Heart left ventricle (tissue), 16 donors: ENCODE measurements at regions not wholly inside any gene's neighbourhood (a gene's known extent, or its start where the extent isn't known, plus 50 kb on each side); places are given as distances from the start of the nearest gene placed in this dataset.
A peak's percentile ranks its signal among the peaks of the same experiment; 100 is the strongest.

ENCODE experiments used
- ATAC-seq, 4 donors: fragments of 200-7000 bp; cut with Tn5 transposase; one replicate each; pipeline ENCODE4 v1.9.1; 2020 to 2022; ENCODE audit warnings: moderate library complexity in 4 of 4, mild to moderate bottlenecking in 3 of 4, moderate number of reproducible peaks in 1 of 4
- DNase-seq, 5 donors: peaks; one replicate each; pipeline ENCODE4 v3.0.0-alpha.2; 2020
- H3K27ac ChIP-seq, 12 donors: fragments of 200-600 bp; sonication (generic) in 4 of 12; one replicate each; pipeline versions ENCODE4 v1.5.0 to v1.8.0; 2016 to 2022; ENCODE audit warnings: mild to moderate bottlenecking in 2 of 12
- H3K27me3 ChIP-seq, 9 donors: fragments of 200-600 bp; sonication (generic) in 2 of 9; one replicate each; pipeline versions ENCODE4 v1.5.1 to v1.8.0; 2016 to 2022; ENCODE audit warnings: mild to moderate bottlenecking in 3 of 9
- H3K36me3 ChIP-seq, 9 donors: fragments of 200-600 bp; sonication (generic) in 2 of 9; one replicate each; pipeline versions ENCODE4 v1.5.0 to v1.8.0; 2018 to 2022; ENCODE audit warnings: mild to moderate bottlenecking in 2 of 9
- H3K4me1 ChIP-seq, 12 donors: fragments of 200-600 bp; sonication (generic) in 4 of 12; one replicate each; pipeline versions ENCODE4 v1.5.0 to v1.8.0; 2016 to 2022; ENCODE audit warnings: mild to moderate bottlenecking in 3 of 12
- H3K4me3 ChIP-seq, 12 donors: fragments of 200-600 bp; sonication (generic) in 4 of 12; one replicate each; pipeline versions ENCODE4 v1.5.0 to v1.8.0; 2017 to 2022; ENCODE audit warnings: mild to moderate bottlenecking in 9 of 12, moderate library complexity in 4 of 12
- H3K9me3 ChIP-seq, 12 donors: fragments of 200-600 bp; sonication (generic) in 4 of 12; one replicate each; pipeline versions ENCODE4 v1.5.0 to v1.8.0; 2016 to 2022; ENCODE audit warnings: mild to moderate bottlenecking in 1 of 12
- POLR2A ChIP-seq, 2 donors: fragments of 450-650 bp; IDR thresholded peaks; one replicate each; pipeline ENCODE4 v1.6.1; 2017; ENCODE audit warnings: antibody characterized with exemption in 2 of 2, mild to moderate bottlenecking in 2 of 2, moderate library complexity in 2 of 2
- WGBS, 4 donors: extraction: QIAGEN DNeasy Blood & Tissue Kit in 2 of 4; methylation state at CpG; one replicate each; pipeline versions ENCODE4 v1.1.5 to v1.1.7; 2013 to 2018; 5-methylcytosine and 5-hydroxymethylcytosine counted together
- intact Hi-C, 10 donors: fragments of 100-400 bp; cut with DNase I; formaldehyde crosslinking; loops; one replicate each; pipeline versions ENCODE4 v1.11.1 to v1.14.2; 2022
- TF ChIP-seq, protein P1 (sequence below), 12 donors: fragments of 200-600 bp; sonication (generic) in 4 of 12; IDR thresholded peaks; one replicate each; pipeline versions ENCODE4 v1.5.0 to v1.8.0; 2018 to 2022; ENCODE audit warnings: antibody characterized with exemption in 12 of 12, mild to moderate bottlenecking in 5 of 12
- donor health status: ischemic (EF 13 %, LVEDD 7.1; RV severe dilation, severe dysfunction).
- donor health status: healthy with polysubstance abuse.
- donor health status: DM: no; HTN: yes; CAD: no.
- donor health status: DM: no; HTN: no; CAD: no.
- donor health status: ischemic (EF 25% LVEDD 6.9; RV normal size, moderate dysfunction).
- donor health status: ischemic (EF 25% LVEDD 5.7; RV mildly dilated, moderate dysfunction).
- donor health status: healthy.
- donor health status: DM: yes; HTN: yes; CAD: no.
- donor health status: ischemic (EF 35%, LVEDD 5.7; RV mildly dilated, moderate dysfunction).
- donor health status: nonischemic (EF 11% LVEDD 7.7; RV severe dilation, severe dysfunction).
- donor health status: DM: yes; HTN: yes; CAD: no.
- donor health status: PGD.
- donor health status: ischemic (EF 29% LVEDD 5.4; RV normal size, mild dysfunction).
- donor health status: nonischemic (EF 23%, LVEDD 6.1; RV moderate dilation, normal function).

DNA sequence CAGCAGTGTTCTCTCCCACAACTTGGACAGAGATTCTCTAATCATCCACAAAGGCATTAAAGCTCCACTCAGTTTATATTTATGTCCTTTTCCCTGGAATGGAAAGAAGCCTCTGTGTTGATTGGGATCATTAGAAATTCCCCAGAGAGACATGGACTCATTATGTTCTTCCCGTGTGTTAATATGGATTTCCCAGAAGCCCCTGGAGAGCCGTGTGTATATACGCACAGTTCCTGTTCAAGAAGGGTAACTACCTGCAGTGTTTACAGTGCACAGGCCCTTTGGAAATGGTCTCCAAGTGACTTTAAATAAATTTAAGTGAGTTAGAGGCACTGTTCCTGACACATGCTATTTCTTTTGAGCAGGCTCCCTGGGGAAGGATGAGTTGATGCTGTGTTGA lies 428.0 kb upstream of the TMTC1 start:
- 65 to 77% (median 70%) methylated on average over 3 of the region's 3 CpGs for WGBS, 4 donors

DNA sequence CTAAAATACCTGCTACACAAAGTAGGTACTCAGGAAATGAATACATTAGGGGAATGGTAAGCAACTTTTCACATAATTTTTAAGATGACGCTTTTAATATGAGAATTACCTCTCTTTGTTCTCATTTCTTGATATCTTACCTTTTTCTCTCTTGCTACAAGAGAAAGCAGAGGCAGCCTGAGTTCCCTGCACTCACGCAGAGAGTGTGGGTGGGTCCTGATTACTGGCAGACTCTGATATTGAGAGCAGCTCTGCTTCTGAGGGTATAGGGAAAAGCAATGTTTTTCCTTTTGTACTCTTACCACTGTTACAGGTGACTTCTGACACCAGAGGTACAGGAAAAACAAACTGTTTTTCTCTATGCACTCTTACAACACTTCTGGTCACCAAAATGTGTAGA lies 420.2 kb upstream of the TMTC1 start:
- 73 to 82% (median 75%) methylated on average over 2 of the region's 2 CpGs for WGBS, 4 donors
- intact Hi-C loops = no loop called here
- no peak overlapping the region for H3K4me3 ChIP-seq

More for the DNA sequence above, 428.0 kb upstream of the TMTC1 start:
- Histone ChIP-seq H3K36me3 (no peaks in the 10 kb centered on the region), H3K9me3 (no peaks in the 10 kb centered on the region), H3K4me3 (no peak overlapping the region), H3K27ac (no peak overlapping the region), H3K4me1 (no peaks in the 10 kb centered on the region), H3K27me3 (no peaks in the 10 kb centered on the region)
- DNase-seq = no peak
- no peak for ATAC-seq
- no peak for TF ChIP-seq POLR2A (IDR thresholded peaks at IDR 0.05)
- TF ChIP-seq, protein P1, sequence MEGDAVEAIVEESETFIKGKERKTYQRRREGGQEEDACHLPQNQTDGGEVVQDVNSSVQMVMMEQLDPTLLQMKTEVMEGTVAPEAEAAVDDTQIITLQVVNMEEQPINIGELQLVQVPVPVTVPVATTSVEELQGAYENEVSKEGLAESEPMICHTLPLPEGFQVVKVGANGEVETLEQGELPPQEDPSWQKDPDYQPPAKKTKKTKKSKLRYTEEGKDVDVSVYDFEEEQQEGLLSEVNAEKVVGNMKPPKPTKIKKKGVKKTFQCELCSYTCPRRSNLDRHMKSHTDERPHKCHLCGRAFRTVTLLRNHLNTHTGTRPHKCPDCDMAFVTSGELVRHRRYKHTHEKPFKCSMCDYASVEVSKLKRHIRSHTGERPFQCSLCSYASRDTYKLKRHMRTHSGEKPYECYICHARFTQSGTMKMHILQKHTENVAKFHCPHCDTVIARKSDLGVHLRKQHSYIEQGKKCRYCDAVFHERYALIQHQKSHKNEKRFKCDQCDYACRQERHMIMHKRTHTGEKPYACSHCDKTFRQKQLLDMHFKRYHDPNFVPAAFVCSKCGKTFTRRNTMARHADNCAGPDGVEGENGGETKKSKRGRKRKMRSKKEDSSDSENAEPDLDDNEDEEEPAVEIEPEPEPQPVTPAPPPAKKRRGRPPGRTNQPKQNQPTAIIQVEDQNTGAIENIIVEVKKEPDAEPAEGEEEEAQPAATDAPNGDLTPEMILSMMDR (IDR thresholded peaks at IDR 0.05) = no peak
- intact Hi-C loops = no loop called here

DNA sequence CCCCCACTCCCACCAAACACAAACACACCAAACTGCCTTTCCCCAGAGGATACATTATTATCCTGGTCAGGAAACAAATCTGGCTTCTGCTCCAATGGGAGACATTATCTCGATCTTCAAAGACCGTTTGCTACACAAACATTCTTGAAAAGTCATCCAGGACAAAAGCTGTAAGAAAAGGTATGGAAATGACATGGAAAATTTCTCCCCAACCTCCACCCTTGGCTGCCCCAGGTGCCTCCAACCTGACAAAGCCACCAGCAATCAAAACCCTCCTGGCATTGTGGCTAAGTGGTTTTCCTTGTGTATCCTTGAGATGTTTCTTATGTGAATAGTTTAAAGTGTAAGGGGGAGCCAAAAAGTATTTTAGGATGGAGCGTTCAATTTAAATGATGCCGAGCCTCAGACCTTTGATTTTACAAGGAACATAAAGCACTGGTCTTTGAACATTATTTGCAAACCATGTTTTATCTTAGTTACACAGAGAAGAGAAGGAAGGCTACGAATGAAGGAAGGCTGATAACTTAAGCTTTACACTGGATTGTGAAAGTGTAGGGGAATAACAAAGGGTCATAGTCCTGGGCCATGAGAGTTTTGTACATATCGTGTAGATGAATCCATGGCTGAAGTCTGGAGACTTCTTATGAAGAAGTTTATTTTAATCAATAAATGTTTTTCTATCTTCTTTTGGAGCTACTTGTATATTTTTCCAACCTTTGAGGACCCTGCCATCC lies 418.9 kb upstream of the TMTC1 start:
- intact Hi-C loops = no loop called here
- 70 to 76% (median 72%) methylated on average over 6 of the region's 6 CpGs for WGBS, 4 donors
- H3K4me3 ChIP-seq = no peak overlapping the region
- no peak overlapping the region for H3K27ac ChIP-seq
- H3K27me3 ChIP-seq = peaks cover 0 to 31% (median 15%) of the 10 kb centered on the region in 9 donors
- ATAC-seq = no peak
- H3K4me1 ChIP-seq = peaks cover 0 to 10% (median 1%) of the 10 kb centered on the region in 12 donors
- no peak for TF ChIP-seq POLR2A (IDR thresholded peaks at IDR 0.05)
- TF ChIP-seq, protein P1 (IDR thresholded peaks at IDR 0.05) = no peak
- H3K36me3 ChIP-seq = no peaks in the 10 kb centered on the region
- no peaks in the 10 kb centered on the region for H3K9me3 ChIP-seq
- DNase-seq = no peak

More for the DNA sequence above, 420.2 kb upstream of the TMTC1 start:
- ATAC-seq = no peak
- Histone ChIP-seq H3K27ac (no peak overlapping the region), H3K27me3 (peaks cover 0 to 28% (median 15%) of the 10 kb centered on the region in 9 donors), H3K4me1 (peaks cover 0 to 10% (median 1%) of the 10 kb centered on the region in 12 donors), H3K9me3 (no peaks in the 10 kb centered on the region), H3K36me3 (no peaks in the 10 kb centered on the region)
- DNase-seq = no peak
- no peak for TF ChIP-seq POLR2A (IDR thresholded peaks at IDR 0.05)
- TF ChIP-seq, protein P1 (IDR thresholded peaks at IDR 0.05) = no peak

DNA sequence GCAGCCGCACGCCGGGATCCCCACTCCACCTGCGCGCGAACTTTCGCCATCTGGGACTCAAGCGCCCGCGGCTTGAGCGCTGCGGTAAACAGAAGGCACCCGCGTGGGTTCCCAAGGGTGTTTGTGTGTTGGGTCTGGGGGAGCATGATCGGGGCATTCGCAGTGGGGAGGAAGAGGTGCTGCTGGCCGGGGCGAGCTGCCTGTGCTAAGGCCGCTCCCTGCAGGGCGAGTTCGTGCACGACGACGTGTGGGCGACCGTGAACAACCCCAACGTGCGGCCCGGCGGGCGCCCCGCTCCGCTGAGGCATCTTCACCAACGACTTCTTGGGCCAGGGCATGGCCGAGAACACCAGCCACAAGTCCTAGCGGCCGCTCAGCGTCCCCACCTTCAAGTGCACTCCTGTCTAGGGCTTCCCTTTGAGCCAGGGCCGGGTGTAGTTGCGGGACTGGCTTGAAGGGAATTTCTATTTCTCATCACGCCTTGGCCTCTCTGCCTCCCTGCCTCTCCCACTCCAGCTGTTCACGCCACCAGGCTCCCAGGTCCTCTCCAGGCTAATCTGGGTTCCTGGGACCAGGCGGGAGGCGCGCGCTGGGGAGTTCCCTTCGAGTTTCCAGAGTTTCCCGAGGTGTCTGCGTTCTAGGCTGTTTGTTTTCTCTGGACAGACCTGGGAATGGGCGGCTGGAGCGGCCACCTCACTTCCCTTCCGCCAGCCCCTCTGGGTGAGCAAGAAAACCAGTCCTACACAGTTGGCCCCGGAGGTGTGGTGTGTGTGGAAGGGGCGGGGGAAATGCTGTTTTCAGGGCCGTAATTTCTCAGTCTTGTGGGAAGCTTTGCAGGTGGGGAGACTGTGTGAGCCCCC lies 417.8 kb upstream of the TMTC1 start:
- no peak for TF ChIP-seq POLR2A (IDR thresholded peaks at IDR 0.05)
- TF ChIP-seq, protein P1 (IDR thresholded peaks at IDR 0.05) = peak in 4 of 12 donors; percentile 19 to 36 (median 27)
- ATAC-seq = peak in 3 of 4 donors; percentile 52 to 61 (median 56)
- H3K36me3 ChIP-seq = no peaks in the 10 kb centered on the region
- DNase-seq = peak in 2 of 5 donors; percentile 23 to 61
- no peak overlapping the region for H3K27ac ChIP-seq
- 18 to 68% (median 38%) methylated on average over 17 to 54 of the region's 55 CpGs for WGBS, 4 donors
- H3K27me3 ChIP-seq = peaks cover 0 to 31% (median 15%) of the 10 kb centered on the region in 9 donors
- intact Hi-C loops = no loop called here
- no peaks in the 10 kb centered on the region for H3K9me3 ChIP-seq
- H3K4me3 ChIP-seq = peak overlapping the region; percentile 14 to 50 (median 36)
- peaks cover 0 to 10% (median 1%) of the 10 kb centered on the region in 12 donors for H3K4me1 ChIP-seq
